Fibroblast of peridontal ligament (primary cell): ENCODE measurements at regions not wholly inside any gene's neighbourhood (a gene's known extent, or its start where the extent isn't known, plus 50 kb on each side); places are given as distances from the start of the nearest gene placed in this dataset.
"Not testable (repeated sequence)": the region's sequence is repeated elsewhere in the genome, so short reads cannot be mapped to it uniquely, and the experiment has no call there.

ENCODE experiments used
- DNase-seq: peaks from one replicate; pipeline ENCODE4 v3.0.0-alpha.2; 2010; ENCODE audit errors: extremely low read depth

- DNase-seq: no peak
Measured at GRCh38 chr6:150735341-150735851, 130.1 kb upstream of the MTHFD1L start.

- DNase-seq: no peak
Measured at GRCh38 chr6:150738092-150738629, 127.3 kb upstream of the MTHFD1L start.

- DNase-seq: no peak
Measured at GRCh38 chr6:150739711-150740349, 125.7 kb upstream of the MTHFD1L start.

GRCh38 chr6:150740453-150740852 lies 125.0 kb upstream of the MTHFD1L start:
- no peak for DNase-seq

GRCh38 chr6:150741633-150742200 lies 123.8 kb upstream of the MTHFD1L start:
- no peak for DNase-seq

GRCh38 chr6:150744522-150745260 lies 120.8 kb upstream of the MTHFD1L start:
- no peak for DNase-seq

GRCh38 chr6:150745896-150746295 lies 119.6 kb upstream of the MTHFD1L start:
- DNase-seq: no peak

- DNase-seq: no peak
Measured at GRCh38 chr6:150747155-150747554, 118.3 kb upstream of the MTHFD1L start.

- DNase-seq: no peak
Measured at GRCh38 chr6:150749091-150749670, 116.3 kb upstream of the MTHFD1L start.

- peak; percentile 27 for DNase-seq
Measured at GRCh38 chr6:150751296-150751695, 114.2 kb upstream of the MTHFD1L start.

GRCh38 chr6:150752409-150752808 lies 113.1 kb upstream of the MTHFD1L start:
- no peak for DNase-seq

GRCh38 chr6:150753371-150754064 lies 112.0 kb upstream of the MTHFD1L start:
- DNase-seq: no peak

GRCh38 chr6:150755042-150755441 lies 110.5 kb upstream of the MTHFD1L start:
- DNase-seq: no peak

- no peak for DNase-seq
Measured at GRCh38 chr6:150755524-150755923, 110.0 kb upstream of the MTHFD1L start.

- no peak for DNase-seq
Measured at GRCh38 chr6:150756173-150756572, 109.3 kb upstream of the MTHFD1L start.

GRCh38 chr6:150757807-150758206 lies 107.7 kb upstream of the MTHFD1L start:
- not testable (repeated sequence) for DNase-seq

GRCh38 chr6:150759483-150759882 lies 106.0 kb upstream of the MTHFD1L start:
- no peak for DNase-seq

GRCh38 chr6:150761771-150762170 lies 103.7 kb upstream of the MTHFD1L start:
- DNase-seq: no peak

GRCh38 chr6:150764334-150765066 lies 101.0 kb upstream of the MTHFD1L start:
- DNase-seq: no peak

- DNase-seq: no peak
Measured at GRCh38 chr6:150765067-150765764, 100.3 kb upstream of the MTHFD1L start.
